CD4-positive, alpha-beta T cell (primary cell): ENCODE measurements at regions not wholly inside any gene's neighbourhood (a gene's known extent, or its start where the extent isn't known, plus 50 kb on each side); places are given as distances from the start of the nearest gene placed in this dataset.

Experiments used
- ATAC-seq: fragments of 200-7000 bp; cut with Tn5 transposase; one replicate; pipeline ENCODE4 v1.10.0; 2022; ENCODE audit warnings: mild to moderate bottlenecking; ENCODE audit not compliant: poor library complexity
- CTCF ChIA-PET: fragments of 350-600 bp; sonication (Branson Sonifier 250); formaldehyde crosslinking; loops from one replicate; lab custom pipeline; 2021; ENCODE audit warnings: antibody characterized with exemption, inconsistent platforms; lab: Charles Lee
- POLR2A ChIA-PET: fragments of 350-600 bp; sonication (Branson Sonifier 250); formaldehyde crosslinking; loops from one replicate; lab custom pipeline; 2021; ENCODE audit warnings: antibody characterized with exemption, inconsistent platforms; lab: Charles Lee
- DNase-seq, 14 experiments: peaks; one replicate each; pipeline ENCODE4 v3.0.0-alpha.2; 2013 to 2020; ENCODE audit warnings: mixed read lengths in 2 of 14
- H3K27ac ChIP-seq, 2 donors: one replicate each; pipeline versions ENCODE4 v1.5.1 to v1.7.0; 2013; ENCODE audit warnings: low read length in 2 of 2, low read depth in 1 of 2, mild to moderate bottlenecking in 1 of 2
- H3K27me3 ChIP-seq, 2 experiments: 1 replicate in 1 of 2; 2 replicates in 1 of 2; pipeline versions ENCODE4 v1.6.1 to v1.7.0; 2013; ENCODE audit warnings: low read length in 2 of 2, control low read depth in 1 of 2, mild to moderate bottlenecking in 1 of 2, moderate library complexity in 1 of 2; ENCODE audit not compliant: insufficient read depth in 2 of 2, control insufficient read depth in 1 of 2
- H3K36me3 ChIP-seq: one replicate; pipeline ENCODE4 v1.6.1; 2013; ENCODE audit warnings: low read length, control low read depth; ENCODE audit not compliant: insufficient read depth
- H3K4me1 ChIP-seq: one replicate; pipeline ENCODE4 v1.6.1; 2013; ENCODE audit warnings: low read length, control low read depth; ENCODE audit not compliant: insufficient read depth
- H3K4me3 ChIP-seq: one replicate; pipeline ENCODE4 v1.5.1; 2013; ENCODE audit warnings: mild to moderate bottlenecking, low read length, moderate library complexity
- H3K9me3 ChIP-seq, 2 experiments: 1 replicate in 1 of 2; 2 replicates in 1 of 2; pipeline versions ENCODE4 v1.6.1 to v1.7.0; 2013; ENCODE audit warnings: low read length in 2 of 2, mild to moderate bottlenecking in 2 of 2, control low read depth in 1 of 2, moderate library complexity in 1 of 2; ENCODE audit not compliant: control insufficient read depth in 1 of 2, insufficient read depth in 1 of 2
- H3K27ac Mint-ChIP-seq: one replicate; pipeline ENCODE4 v1.8.0; 2020; ENCODE audit warnings: mixed read lengths
- H3K27me3 Mint-ChIP-seq: one replicate; pipeline ENCODE4 v1.8.0; 2021; ENCODE audit warnings: mixed read lengths
- H3K36me3 Mint-ChIP-seq: one replicate; pipeline ENCODE4 v1.8.0; 2021; ENCODE audit warnings: low read depth, mixed read lengths
- H3K4me1 Mint-ChIP-seq: one replicate; pipeline ENCODE4 v1.8.0; 2021; ENCODE audit warnings: low read depth, mixed read lengths
- H3K4me3 Mint-ChIP-seq: one replicate; pipeline ENCODE4 v1.8.0; 2020; ENCODE audit warnings: mild to moderate bottlenecking, mixed read lengths
- H3K9me3 Mint-ChIP-seq: one replicate; pipeline ENCODE4 v1.8.0; 2020; ENCODE audit warnings: mixed read lengths
- intact Hi-C, 2 experiments: fragments of 100-400 bp; cut with DNase I in 1 of 2; cut with micrococcal nuclease in 1 of 2; formaldehyde crosslinking; loops; one replicate each; pipeline versions ENCODE4 v1.15.1 to v1.9.0; 2023 to 2025; cut with DNase I, micrococcal nuclease
- TF ChIP-seq, protein P1 (sequence below): fragments of 200-600 bp; IDR thresholded peaks from one replicate; pipeline ENCODE4 v1.8.0; 2022; ENCODE audit warnings: antibody characterized with exemption, mild to moderate bottlenecking

DNA sequence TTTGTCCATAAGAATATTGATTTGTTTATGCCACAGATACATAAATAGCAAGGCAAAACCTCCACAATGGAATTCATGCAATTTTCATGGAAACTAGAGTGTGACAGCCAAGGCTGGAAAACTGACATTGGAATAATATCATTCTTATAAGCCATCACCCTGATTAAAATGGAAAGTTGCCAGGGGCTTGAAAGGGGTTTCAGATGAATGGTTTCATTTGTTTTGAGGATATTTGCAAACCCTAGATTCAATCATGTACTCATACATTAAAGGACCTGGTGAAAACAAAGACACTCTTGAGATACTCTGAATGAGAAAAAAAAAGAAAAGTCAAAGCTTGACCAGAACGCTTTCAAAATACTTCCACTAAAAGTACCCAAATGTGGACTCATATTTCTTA lies 205.7 kb downstream of the DIO2 start:
- no peak for ATAC-seq
- peaks cover 2% of the 10 kb centered on the region for H3K9me3 Mint-ChIP-seq

DNA sequence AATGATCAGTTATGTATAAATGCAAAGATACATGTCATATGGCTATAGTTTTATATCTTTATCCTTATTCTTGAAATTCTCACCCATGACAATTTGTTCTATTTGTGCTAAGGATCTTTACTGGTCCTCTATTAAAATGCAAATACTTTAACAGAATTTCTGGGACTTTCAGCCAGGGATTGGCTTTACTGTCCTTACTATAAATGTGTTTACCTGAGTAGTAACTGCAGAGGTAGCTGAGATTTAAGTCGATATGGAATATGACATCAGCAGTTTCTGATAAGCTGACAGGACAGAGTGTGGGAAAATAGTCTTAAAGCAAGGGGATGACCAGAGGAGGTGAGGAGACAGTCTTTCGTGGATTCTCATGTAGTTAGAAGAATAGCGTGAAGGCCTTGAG lies 206.4 kb downstream of the DIO2 start:
- intact Hi-C loops: no loop called here
- peaks cover 2% of the 10 kb centered on the region for H3K9me3 Mint-ChIP-seq
- TF ChIP-seq, protein P1, sequence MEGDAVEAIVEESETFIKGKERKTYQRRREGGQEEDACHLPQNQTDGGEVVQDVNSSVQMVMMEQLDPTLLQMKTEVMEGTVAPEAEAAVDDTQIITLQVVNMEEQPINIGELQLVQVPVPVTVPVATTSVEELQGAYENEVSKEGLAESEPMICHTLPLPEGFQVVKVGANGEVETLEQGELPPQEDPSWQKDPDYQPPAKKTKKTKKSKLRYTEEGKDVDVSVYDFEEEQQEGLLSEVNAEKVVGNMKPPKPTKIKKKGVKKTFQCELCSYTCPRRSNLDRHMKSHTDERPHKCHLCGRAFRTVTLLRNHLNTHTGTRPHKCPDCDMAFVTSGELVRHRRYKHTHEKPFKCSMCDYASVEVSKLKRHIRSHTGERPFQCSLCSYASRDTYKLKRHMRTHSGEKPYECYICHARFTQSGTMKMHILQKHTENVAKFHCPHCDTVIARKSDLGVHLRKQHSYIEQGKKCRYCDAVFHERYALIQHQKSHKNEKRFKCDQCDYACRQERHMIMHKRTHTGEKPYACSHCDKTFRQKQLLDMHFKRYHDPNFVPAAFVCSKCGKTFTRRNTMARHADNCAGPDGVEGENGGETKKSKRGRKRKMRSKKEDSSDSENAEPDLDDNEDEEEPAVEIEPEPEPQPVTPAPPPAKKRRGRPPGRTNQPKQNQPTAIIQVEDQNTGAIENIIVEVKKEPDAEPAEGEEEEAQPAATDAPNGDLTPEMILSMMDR: no peak
- ATAC-seq: no peak
- H3K36me3 Mint-ChIP-seq: no peaks in the 10 kb centered on the region
- no peaks in the 10 kb centered on the region for H3K4me1 Mint-ChIP-seq
- no peak for DNase-seq
- H3K27me3 Mint-ChIP-seq: no peaks in the 10 kb centered on the region
- Histone ChIP-seq H3K27ac (no peak overlapping the region), H3K4me1 (no peaks in the 10 kb centered on the region), H3K4me3 (no peak overlapping the region), H3K36me3 (no peaks in the 10 kb centered on the region), H3K27me3 (no peaks in the 10 kb centered on the region), H3K9me3 (no peaks in the 10 kb centered on the region)
- H3K27ac Mint-ChIP-seq: no peak overlapping the region
- H3K4me3 Mint-ChIP-seq: no peak overlapping the region
- ChIA-PET POLR2A (no interaction called here), CTCF (no interaction called here)

More for the DNA sequence above, 205.7 kb downstream of the DIO2 start:
- Histone ChIP-seq H3K36me3 (no peaks in the 10 kb centered on the region), H3K27ac (no peak overlapping the region), H3K4me3 (no peak overlapping the region), H3K9me3 (no peaks in the 10 kb centered on the region), H3K4me1 (no peaks in the 10 kb centered on the region), H3K27me3 (no peaks in the 10 kb centered on the region)
- Mint-ChIP-seq H3K36me3 (no peaks in the 10 kb centered on the region), H3K27ac (no peak overlapping the region), H3K4me3 (no peak overlapping the region), H3K27me3 (no peaks in the 10 kb centered on the region), H3K4me1 (no peaks in the 10 kb centered on the region)
- intact Hi-C loops: no loop called here
- ChIA-PET CTCF (no interaction called here), POLR2A (no interaction called here)
- no peak for DNase-seq
- TF ChIP-seq, protein P1: no peak

DNA sequence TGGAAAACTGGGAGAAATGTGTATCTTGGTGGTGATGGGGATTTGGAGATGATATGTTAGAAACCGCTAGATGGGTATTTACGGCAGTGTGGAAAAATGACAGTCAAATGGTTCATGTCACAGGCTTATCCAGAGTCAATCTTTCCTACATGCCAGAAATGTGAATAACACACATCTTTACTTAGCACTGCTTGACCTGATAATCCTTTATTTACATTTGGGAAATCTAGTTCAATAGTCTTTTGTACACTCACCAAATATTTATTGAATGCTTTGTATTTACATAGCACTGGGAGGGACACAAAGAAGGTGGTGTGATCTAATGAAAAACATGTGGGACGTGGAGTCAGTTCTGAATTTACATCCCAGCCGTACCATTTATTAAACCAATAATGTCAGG lies 208.2 kb downstream of the DIO2 start:
- ChIA-PET CTCF (no interaction called here), POLR2A (no interaction called here)
- H3K9me3 ChIP-seq: no peaks in the 10 kb centered on the region
- no peak overlapping the region for H3K27ac ChIP-seq
- intact Hi-C loops: no loop called here
- ATAC-seq (no peak), DNase-seq (no peak)
- H3K27me3 ChIP-seq: no peaks in the 10 kb centered on the region
- H3K4me3 Mint-ChIP-seq: no peak overlapping the region
- no peak overlapping the region for H3K27ac Mint-ChIP-seq
- no peaks in the 10 kb centered on the region for H3K27me3 Mint-ChIP-seq
- TF ChIP-seq, protein P1: no peak
- no peaks in the 10 kb centered on the region for H3K9me3 Mint-ChIP-seq
- H3K36me3 ChIP-seq: no peaks in the 10 kb centered on the region
- H3K4me3 ChIP-seq: no peak overlapping the region
- no peaks in the 10 kb centered on the region for H3K4me1 ChIP-seq
- H3K4me1 Mint-ChIP-seq: no peaks in the 10 kb centered on the region
- no peaks in the 10 kb centered on the region for H3K36me3 Mint-ChIP-seq
